Trophoblast cell (in vitro differentiated cells and primary cell): ENCODE measurements at regions not wholly inside any gene's neighbourhood (a gene's known extent, or its start where the extent isn't known, plus 50 kb on each side); places are given as distances from the start of the nearest gene placed in this dataset.
"Not testable (repeated sequence)": the region's sequence is repeated elsewhere in the genome, so short reads cannot be mapped to it uniquely, and the experiment has no call there.

Experiments
- DNase-seq, 2 donors: peaks; one replicate each; pipeline ENCODE4 v3.0.0-alpha.2; 2016
- H2AFZ ChIP-seq: 2 replicates; pipeline ENCODE4 v1.6.1; 2013; ENCODE audit warnings: low read length, moderate library complexity, mild to moderate bottlenecking; ENCODE audit not compliant: insufficient read depth, poor library complexity
- H2AK5ac ChIP-seq: 2 replicates; pipeline ENCODE4 v1.6.1; 2013; ENCODE audit warnings: mild to moderate bottlenecking, low read length
- H2BK120ac ChIP-seq: 2 replicates; pipeline ENCODE4 v1.6.1; 2013; ENCODE audit warnings: low read length, mild to moderate bottlenecking, moderate library complexity; ENCODE audit not compliant: insufficient read depth, poor library complexity
- H2BK12ac ChIP-seq: 2 replicates; pipeline ENCODE4 v1.6.1; 2013; ENCODE audit warnings: mild to moderate bottlenecking, low read length, moderate library complexity
- H2BK5ac ChIP-seq: 2 replicates; pipeline ENCODE4 v1.6.1; 2013; ENCODE audit warnings: low read length, low read depth, moderate library complexity, mild to moderate bottlenecking; ENCODE audit not compliant: poor library complexity
- H3K14ac ChIP-seq: 2 replicates; pipeline ENCODE4 v1.6.1; 2013; ENCODE audit warnings: mild to moderate bottlenecking, low read length
- H3K18ac ChIP-seq: 2 replicates; pipeline ENCODE4 v1.6.1; 2013; ENCODE audit warnings: mild to moderate bottlenecking, low read length
- H3K23ac ChIP-seq: 2 replicates; pipeline ENCODE4 v1.6.1; 2013; ENCODE audit warnings: low read length
- H3K27ac ChIP-seq: 2 replicates; pipeline ENCODE4 v1.5.1; 2013; ENCODE audit warnings: low read depth, mild to moderate bottlenecking, inconsistent platforms, low read length, moderate library complexity
- H3K27me3 ChIP-seq: 2 replicates; pipeline ENCODE4 v1.6.1; 2013; ENCODE audit warnings: inconsistent platforms, mild to moderate bottlenecking, low read length, moderate library complexity; ENCODE audit not compliant: insufficient read depth
- H3K36me3 ChIP-seq, 2 experiments: 1 replicate in 1 of 2; 2 replicates in 1 of 2; pipeline ENCODE4 v1.6.1; 2013; ENCODE audit warnings: low read length in 2 of 2, mild to moderate bottlenecking in 2 of 2, moderate library complexity in 1 of 2; ENCODE audit not compliant: insufficient read depth in 2 of 2, control insufficient read depth in 1 of 2
- H3K4ac ChIP-seq: 2 replicates; pipeline ENCODE4 v1.6.1; 2013; ENCODE audit warnings: low read depth, mild to moderate bottlenecking, low read length, moderate library complexity
- H3K4me1 ChIP-seq, 2 experiments: 1 replicate in 1 of 2; 2 replicates in 1 of 2; pipeline ENCODE4 v1.6.1; 2013; ENCODE audit warnings: low read length in 2 of 2, mild to moderate bottlenecking in 2 of 2, moderate library complexity in 1 of 2; ENCODE audit not compliant: insufficient read depth in 2 of 2, control insufficient read depth in 1 of 2
- H3K4me2 ChIP-seq: 2 replicates; pipeline ENCODE4 v1.6.1; 2013; ENCODE audit warnings: inconsistent platforms, mild to moderate bottlenecking, low read length, moderate library complexity
- H3K4me3 ChIP-seq: 2 replicates; pipeline ENCODE4 v1.5.1; 2013; ENCODE audit warnings: mild to moderate bottlenecking, low read depth, low read length, inconsistent platforms
- H3K79me1 ChIP-seq: one replicate; pipeline ENCODE4 v1.6.1; 2013; ENCODE audit warnings: low read length
- H3K79me2 ChIP-seq: 2 replicates; pipeline ENCODE4 v1.6.1; 2013; ENCODE audit warnings: low read length, mild to moderate bottlenecking; ENCODE audit not compliant: control insufficient read depth, insufficient read depth, poor library complexity
- H3K9ac ChIP-seq: 2 replicates; pipeline ENCODE4 v1.6.1; 2013; ENCODE audit warnings: mild to moderate bottlenecking, low read length
- H3K9me3 ChIP-seq: 2 replicates; pipeline ENCODE4 v1.6.1; 2013; ENCODE audit warnings: low read depth, mild to moderate bottlenecking, control low read depth, inconsistent platforms, low read length; ENCODE audit not compliant: insufficient read depth
- H4K12ac ChIP-seq: 2 replicates; pipeline ENCODE4 v1.6.1; 2013; ENCODE audit warnings: low read depth, mild to moderate bottlenecking, low read length, moderate library complexity
- H4K8ac ChIP-seq: 2 replicates; pipeline ENCODE4 v1.6.1; 2013; ENCODE audit warnings: low read depth, mild to moderate bottlenecking, low read length, moderate library complexity
- H4K91ac ChIP-seq: one replicate; pipeline ENCODE4 v1.6.1; 2013; ENCODE audit warnings: low read depth, mild to moderate bottlenecking, low read length, moderate library complexity
- WGBS: extraction: QIAGEN DNeasy Blood & Tissue Kit; methylation state at CpG from one replicate; pipeline ENCODE4 v1.1.7; 2013; ENCODE audit warnings: missing lambda C conversion rate; ENCODE audit not compliant: insufficient read length, insufficient coverage; ENCODE audit errors: extremely low coverage; 5-methylcytosine and 5-hydroxymethylcytosine counted together

DNA sequence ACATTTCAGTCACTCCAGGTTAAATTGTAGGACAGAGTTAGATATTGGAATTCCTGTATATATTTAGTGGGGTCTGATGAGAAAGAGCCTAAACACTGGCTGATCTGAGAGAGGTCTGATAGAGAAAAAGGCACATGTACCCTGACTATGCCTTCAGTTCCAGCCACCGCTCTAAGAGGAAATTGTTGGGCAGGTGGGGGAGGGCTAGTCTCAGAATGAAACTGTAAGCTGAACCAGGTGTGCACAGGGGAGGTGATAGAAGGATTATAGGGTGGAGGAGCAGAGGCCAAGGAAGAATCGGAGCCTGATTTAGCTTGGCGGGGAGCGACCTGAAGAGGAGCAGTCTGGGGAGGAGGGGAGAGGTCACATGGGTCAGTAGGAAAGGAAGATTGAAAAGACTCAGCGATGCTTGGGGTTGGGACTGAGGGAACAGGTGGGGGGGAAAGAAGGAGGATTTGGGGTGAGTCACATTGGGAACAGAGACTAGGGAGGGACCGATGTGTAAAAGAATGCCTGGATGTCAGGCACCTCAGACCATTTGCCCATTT, 74.3 kb upstream of the SIRPG start:
- not testable (repeated sequence) for H3K23ac ChIP-seq, H3K18ac ChIP-seq, H3K36me3 ChIP-seq, H3K79me2 ChIP-seq, H2BK120ac ChIP-seq, H2BK12ac ChIP-seq, H3K4me2 ChIP-seq, H2AFZ ChIP-seq, H3K9ac ChIP-seq, H2AK5ac ChIP-seq, H3K4ac ChIP-seq, H2BK5ac ChIP-seq, H3K14ac ChIP-seq, DNase-seq, H3K27me3 ChIP-seq, H3K4me1 ChIP-seq, H3K9me3 ChIP-seq, H3K27ac ChIP-seq, H4K91ac ChIP-seq, H4K8ac ChIP-seq, H3K79me1 ChIP-seq, H3K4me3 ChIP-seq, H4K12ac ChIP-seq
- WGBS = no CpG with 5 or more reads among the region's 6 CpGs

GRCh38 chr20:1730981-1731711, 73.6 kb upstream of the SIRPG start:
- not testable (repeated sequence) for H3K18ac ChIP-seq, H4K8ac ChIP-seq, H3K27me3 ChIP-seq, H2AFZ ChIP-seq, H3K79me1 ChIP-seq, H3K9ac ChIP-seq, H3K9me3 ChIP-seq, H3K27ac ChIP-seq, H2BK5ac ChIP-seq, H3K4me1 ChIP-seq, H4K12ac ChIP-seq, H3K4me2 ChIP-seq, DNase-seq, H3K4me3 ChIP-seq, H2AK5ac ChIP-seq, H3K14ac ChIP-seq, H2BK12ac ChIP-seq, H3K4ac ChIP-seq, H2BK120ac ChIP-seq, H3K23ac ChIP-seq, H3K79me2 ChIP-seq, H4K91ac ChIP-seq, H3K36me3 ChIP-seq
- no CpG with 5 or more reads among the region's 8 CpGs for WGBS

DNA sequence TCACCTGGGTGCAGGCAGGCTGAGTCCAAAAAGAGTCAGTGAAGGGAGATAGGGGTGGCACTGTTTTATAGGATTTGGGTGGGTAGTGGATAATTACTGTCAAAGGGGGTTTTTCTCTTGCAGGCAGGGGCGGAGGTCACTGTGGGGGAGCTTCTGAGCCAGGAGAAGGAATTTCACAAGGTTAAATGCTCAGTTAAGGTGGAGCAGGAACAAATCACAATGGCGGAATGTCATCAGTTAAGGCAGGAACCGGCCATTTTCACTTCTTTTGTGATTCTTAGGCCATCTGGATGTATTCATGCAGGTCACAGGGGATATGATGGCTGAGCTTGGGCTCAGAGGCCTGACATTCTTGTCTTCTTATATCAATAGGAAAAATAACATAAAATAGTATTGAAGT, 69.7 kb upstream of the SIRPG start:
- H2BK120ac ChIP-seq, H3K18ac ChIP-seq, DNase-seq, H4K12ac ChIP-seq, H3K9ac ChIP-seq, H2AFZ ChIP-seq, H3K4me2 ChIP-seq, H2BK12ac ChIP-seq, H3K27me3 ChIP-seq, H3K79me2 ChIP-seq, H3K14ac ChIP-seq, H3K27ac ChIP-seq, H3K79me1 ChIP-seq, H3K4me3 ChIP-seq, H3K36me3 ChIP-seq, H3K4ac ChIP-seq, H4K91ac ChIP-seq, H3K23ac ChIP-seq, H2BK5ac ChIP-seq, H2AK5ac ChIP-seq, H4K8ac ChIP-seq, H3K4me1 ChIP-seq, H3K9me3 ChIP-seq: not testable (repeated sequence)
- no CpG with 5 or more reads among the region's 3 CpGs for WGBS

DNA sequence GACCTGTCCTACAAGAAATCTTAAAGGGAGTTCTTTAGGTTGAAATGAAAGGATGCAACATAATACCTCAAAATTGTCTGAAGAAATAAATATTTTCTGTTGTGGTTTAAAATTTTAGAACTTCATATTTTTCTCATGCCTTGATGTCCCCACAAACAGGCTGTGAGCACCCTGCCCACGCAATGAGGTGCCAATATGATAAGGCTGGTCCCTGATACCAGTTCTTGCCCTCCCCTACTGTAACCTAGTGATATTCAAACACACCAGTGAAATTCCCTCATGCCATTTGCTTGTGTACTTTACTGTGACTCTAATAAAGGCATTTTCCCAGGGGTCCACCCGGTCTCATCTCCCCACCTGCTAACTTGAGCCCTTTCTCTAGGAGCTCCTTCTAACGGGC, 67.3 kb upstream of the SIRPG start:
- DNase-seq = no peak
- Histone ChIP-seq H3K27ac (no peak overlapping the region), H3K4me2 (no peak overlapping the region), H3K79me2 (no peaks in the 10 kb centered on the region), H3K27me3 (no peaks in the 10 kb centered on the region), H2BK12ac (no peak overlapping the region), H3K4me3 (no peak overlapping the region), H2BK5ac (no peak overlapping the region), H3K14ac (no peak overlapping the region), H4K8ac (no peak overlapping the region), H3K4ac (no peak overlapping the region), H3K9ac (no peak overlapping the region), H2AK5ac (no peak overlapping the region), H3K18ac (no peak overlapping the region), H4K12ac (no peak overlapping the region), H3K23ac (no peak overlapping the region), H3K4me1 (no peaks in the 10 kb centered on the region), H4K91ac (no peak overlapping the region), H3K79me1 (no peaks in the 10 kb centered on the region), H2AFZ (no peak overlapping the region), H3K36me3 (no peaks in the 10 kb centered on the region), H3K9me3 (no peaks in the 10 kb centered on the region), H2BK120ac (no peak overlapping the region)
- WGBS = no CpG with 5 or more reads among the region's 3 CpGs
